Natural killer cell (primary cell): ENCODE measurements at regions not wholly inside any gene's neighbourhood (a gene's known extent, or its start where the extent isn't known, plus 50 kb on each side); places are given as distances from the start of the nearest gene placed in this dataset.

Source experiments
- ATAC-seq, 3 donors: fragments of 150-1000 bp in 2 of 3; fragments of 200-7000 bp in 1 of 3; cut with Tn5 transposase; 1 replicate in 1 of 3; 2 replicates in 2 of 3; pipeline ENCODE4 v1.10.0; 2021; ENCODE audit warnings: mild to moderate bottlenecking in 2 of 3, moderate library complexity in 2 of 3
- DNase-seq, 2 donors: peaks; one replicate each; pipeline versions ENCODE4 v3.0.0 to v3.0.0-alpha.2; 2013 to 2021; ENCODE audit warnings: mixed read lengths in 1 of 2
- H3K27ac ChIP-seq: one replicate; pipeline ENCODE4 v1.5.1; 2013; ENCODE audit warnings: mild to moderate bottlenecking, low read length
- H3K27me3 ChIP-seq: one replicate; pipeline ENCODE4 v1.6.1; 2013; ENCODE audit warnings: low read length; ENCODE audit not compliant: control insufficient read depth, insufficient read depth
- H3K36me3 ChIP-seq: one replicate; pipeline ENCODE4 v1.6.1; 2013; ENCODE audit warnings: low read length; ENCODE audit not compliant: control insufficient read depth, insufficient read depth
- H3K4me1 ChIP-seq: one replicate; pipeline ENCODE4 v1.6.1; 2013; ENCODE audit warnings: low read length; ENCODE audit not compliant: control insufficient read depth, insufficient read depth
- H3K4me3 ChIP-seq: one replicate; pipeline ENCODE4 v1.5.1; 2013; ENCODE audit warnings: low read length
- H3K9me3 ChIP-seq: one replicate; pipeline ENCODE4 v1.6.1; 2013; ENCODE audit warnings: low read length; ENCODE audit not compliant: control insufficient read depth, insufficient read depth
- H3K27ac Mint-ChIP-seq, 2 donors: one replicate each; pipeline ENCODE4 v1.8.0; 2022; ENCODE audit warnings: mild to moderate bottlenecking in 2 of 2, mixed read lengths in 2 of 2, moderate library complexity in 1 of 2
- H3K27me3 Mint-ChIP-seq, 2 donors: one replicate each; pipeline ENCODE4 v1.8.0; 2022; ENCODE audit warnings: low read depth in 2 of 2, mixed read lengths in 2 of 2
- H3K36me3 Mint-ChIP-seq: one replicate; pipeline ENCODE4 v1.8.0; 2022; ENCODE audit warnings: mixed read lengths
- H3K4me1 Mint-ChIP-seq, 2 donors: one replicate each; pipeline ENCODE4 v1.8.0; 2022; ENCODE audit warnings: mixed read lengths in 2 of 2
- H3K4me3 Mint-ChIP-seq: one replicate; pipeline ENCODE4 v1.8.0; 2022; ENCODE audit warnings: mild to moderate bottlenecking, moderate library complexity, mixed read lengths
- H3K9me3 Mint-ChIP-seq, 2 donors: one replicate each; pipeline ENCODE4 v1.8.0; 2022; ENCODE audit warnings: mixed read lengths in 2 of 2
- CTCF ChIP-seq: fragments of 200-600 bp; IDR thresholded peaks from one replicate; pipeline ENCODE4 v1.8.0; 2022; ENCODE audit warnings: antibody characterized with exemption
- WGBS: methylation state at CpG from one replicate; pipeline ENCODE4 v1.1.7; 2013; ENCODE audit warnings: missing lambda C conversion rate; ENCODE audit not compliant: insufficient coverage; 5-methylcytosine and 5-hydroxymethylcytosine counted together
- intact Hi-C: fragments of 100-400 bp; cut with micrococcal nuclease; formaldehyde crosslinking; loops from one replicate; pipeline ENCODE4 v1.14.2; 2022

- Histone ChIP-seq H3K36me3 (no peaks in the 10 kb centered on the region), H3K4me3 (no peak overlapping the region), H3K9me3 (no peaks in the 10 kb centered on the region), H3K4me1 (no peaks in the 10 kb centered on the region), H3K27me3 (peaks cover 4% of the 10 kb centered on the region), H3K27ac (no peak overlapping the region)
- Mint-ChIP-seq H3K4me1 (no peaks in the 10 kb centered on the region), H3K36me3 (no peaks in the 10 kb centered on the region), H3K27ac (no peak overlapping the region), H3K27me3 (peaks cover 16 to 34% of the 10 kb centered on the region in 2 donors), H3K9me3 (no peaks in the 10 kb centered on the region), H3K4me3 (no peak overlapping the region)
- 81% methylated on average over 6 of the region's 6 CpGs for WGBS
- intact Hi-C loops, result no loop called here
- DNase-seq, result no peak
- TF ChIP-seq CTCF, result no peak
- ATAC-seq, result no peak
Observed at GRCh38 chr2:45093663-45094062, 84.4 kb upstream of the SIX2 start.

- ATAC-seq (no peak), DNase-seq (no peak)
- Histone ChIP-seq H3K4me1 (no peaks in the 10 kb centered on the region), H3K4me3 (no peak overlapping the region), H3K27me3 (peaks cover 4% of the 10 kb centered on the region), H3K27ac (no peak overlapping the region), H3K9me3 (no peaks in the 10 kb centered on the region), H3K36me3 (no peaks in the 10 kb centered on the region)
- 94% methylated on average over 3 of the region's 5 CpGs for WGBS
- no peak for TF ChIP-seq CTCF
- H3K4me1 Mint-ChIP-seq, result no peaks in the 10 kb centered on the region
- no peak overlapping the region for H3K4me3 Mint-ChIP-seq
- H3K27ac Mint-ChIP-seq, result no peak overlapping the region
- H3K9me3 Mint-ChIP-seq, result no peaks in the 10 kb centered on the region
- H3K36me3 Mint-ChIP-seq, result no peaks in the 10 kb centered on the region
- H3K27me3 Mint-ChIP-seq, result peaks cover 16 to 34% of the 10 kb centered on the region in 2 donors
- intact Hi-C loops, result no loop called here
Observed at GRCh38 chr2:45093181-45093580, 83.9 kb upstream of the SIX2 start.

- no peaks in the 10 kb centered on the region for H3K9me3 ChIP-seq
- no peak for DNase-seq
- Mint-ChIP-seq H3K27ac (no peak overlapping the region), H3K4me1 (no peaks in the 10 kb centered on the region), H3K36me3 (no peaks in the 10 kb centered on the region), H3K4me3 (no peak overlapping the region), H3K9me3 (no peaks in the 10 kb centered on the region), H3K27me3 (peaks cover 6 to 14% of the 10 kb centered on the region in 2 donors)
- H3K27me3 ChIP-seq, result no peaks in the 10 kb centered on the region
- no peak overlapping the region for H3K4me3 ChIP-seq
- TF ChIP-seq CTCF, result no peak
- intact Hi-C loops, result no loop called here
- no peaks in the 10 kb centered on the region for H3K4me1 ChIP-seq
- WGBS, result 81% methylated on average over 11 of the region's 12 CpGs
- no peak overlapping the region for H3K27ac ChIP-seq
- no peaks in the 10 kb centered on the region for H3K36me3 ChIP-seq
- no peak for ATAC-seq
Observed at GRCh38 chr2:45089554-45090261, 80.5 kb upstream of the SIX2 start.

GRCh38 chr2:45085487-45085886, 76.2 kb upstream of the SIX2 start:
- H3K27ac Mint-ChIP-seq, result no peak overlapping the region
- TF ChIP-seq CTCF, result no peak
- no peaks in the 10 kb centered on the region for H3K9me3 Mint-ChIP-seq
- H3K36me3 ChIP-seq, result no peaks in the 10 kb centered on the region
- 69% methylated on average over 4 of the region's 4 CpGs for WGBS
- H3K27me3 Mint-ChIP-seq, result peaks cover 0 to 2% of the 10 kb centered on the region in 2 donors
- H3K27me3 ChIP-seq, result no peaks in the 10 kb centered on the region
- H3K36me3 Mint-ChIP-seq, result no peaks in the 10 kb centered on the region
- no peaks in the 10 kb centered on the region for H3K4me1 Mint-ChIP-seq
- H3K9me3 ChIP-seq, result no peaks in the 10 kb centered on the region
- no peak for DNase-seq
- intact Hi-C loops, result no loop called here
- no peak overlapping the region for H3K4me3 Mint-ChIP-seq
- no peak for ATAC-seq
- no peak overlapping the region for H3K27ac ChIP-seq
- H3K4me1 ChIP-seq, result no peaks in the 10 kb centered on the region
- H3K4me3 ChIP-seq, result no peak overlapping the region
